ENCODE measurements at regions not wholly inside any gene's neighbourhood (a gene's known extent, or its start where the extent isn't known, plus 50 kb on each side); places are given as distances from the start of the nearest gene placed in this dataset.

DNA sequence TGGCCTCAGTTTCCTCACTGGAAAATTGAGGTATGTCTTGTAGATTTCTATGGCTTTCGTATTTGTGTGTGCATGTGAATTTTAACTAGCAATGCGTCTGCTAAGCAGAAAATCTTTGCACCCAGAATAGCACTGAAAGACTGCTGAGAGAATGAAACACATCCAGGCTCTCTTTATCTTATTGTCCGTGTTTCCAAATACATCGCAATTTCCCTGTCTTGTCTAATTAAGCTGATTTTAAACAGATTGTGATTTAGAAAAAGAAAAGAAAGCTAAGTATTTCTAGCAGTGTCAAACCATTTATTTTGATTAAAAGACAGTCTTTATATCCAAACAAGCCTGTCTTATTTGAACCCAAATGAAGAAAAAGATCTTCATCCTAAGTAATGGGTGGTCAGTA, 168.6 kb downstream of the PMP22 start:
- no peaks in the 10 kb centered on the region for H3K36me3 ChIP-seq (ENCODE audit: control insufficient read depth, insufficient read depth, low read length)
- H3K4me3 ChIP-seq (ENCODE audit: low read depth, low read length): no peak overlapping the region
- no peak for TF ChIP-seq CTCF (IDR thresholded peaks at IDR 0.05; ENCODE audit: insufficient read depth, low read length, severe bottlenecking)
- FAIRE-seq (no peak), DNase-seq (ENCODE audit: low read depth) (no peak)
- H3K27me3 ChIP-seq (ENCODE audit: control insufficient read depth, insufficient read depth, low read length): peaks cover 2% of the 10 kb centered on the region

- no peak for DNase-seq (ENCODE audit: low read depth)
- TF ChIP-seq CTCF (IDR thresholded peaks at IDR 0.05; ENCODE audit: insufficient read depth, low read length, severe bottlenecking): no peak
- FAIRE-seq: no peak
- Histone ChIP-seq H3K4me3 (ENCODE audit: low read depth, low read length) (no peak overlapping the region), H3K36me3 (ENCODE audit: control insufficient read depth, insufficient read depth, low read length) (no peaks in the 10 kb centered on the region), H3K27me3 (ENCODE audit: control insufficient read depth, insufficient read depth, low read length) (peaks cover 2% of the 10 kb centered on the region)
Measured at GRCh38 chr17:15095935-15096334, 169.2 kb downstream of the PMP22 start.

DNA sequence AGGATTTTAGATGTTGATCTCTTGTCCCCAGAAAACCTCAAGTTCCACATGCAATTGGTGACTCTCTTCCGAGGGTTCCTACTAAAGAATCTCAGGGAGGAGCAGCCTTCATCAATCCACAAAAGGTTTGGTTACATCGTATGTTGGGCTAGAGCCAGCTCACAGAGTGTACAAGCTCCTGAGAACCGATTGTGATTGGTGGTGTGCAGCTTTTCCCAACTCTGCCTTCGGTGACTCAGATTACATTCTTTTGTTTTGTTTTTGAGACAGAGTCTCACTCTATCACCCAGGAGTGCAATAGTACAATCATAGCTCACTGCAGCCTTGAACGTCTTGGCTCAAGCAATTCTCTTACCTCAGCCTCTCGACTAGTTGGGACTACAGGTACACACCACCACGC, 172.4 kb downstream of the PMP22 start:
- no peak for TF ChIP-seq CTCF (IDR thresholded peaks at IDR 0.05; ENCODE audit: insufficient read depth, low read length, severe bottlenecking)
- FAIRE-seq: no peak
- Histone ChIP-seq H3K36me3 (ENCODE audit: control insufficient read depth, insufficient read depth, low read length) (no peaks in the 10 kb centered on the region), H3K27me3 (ENCODE audit: control insufficient read depth, insufficient read depth, low read length) (peaks cover 2% of the 10 kb centered on the region), H3K4me3 (ENCODE audit: low read depth, low read length) (no peak overlapping the region)
- peak; percentile 64 for DNase-seq (ENCODE audit: low read depth)

DNA sequence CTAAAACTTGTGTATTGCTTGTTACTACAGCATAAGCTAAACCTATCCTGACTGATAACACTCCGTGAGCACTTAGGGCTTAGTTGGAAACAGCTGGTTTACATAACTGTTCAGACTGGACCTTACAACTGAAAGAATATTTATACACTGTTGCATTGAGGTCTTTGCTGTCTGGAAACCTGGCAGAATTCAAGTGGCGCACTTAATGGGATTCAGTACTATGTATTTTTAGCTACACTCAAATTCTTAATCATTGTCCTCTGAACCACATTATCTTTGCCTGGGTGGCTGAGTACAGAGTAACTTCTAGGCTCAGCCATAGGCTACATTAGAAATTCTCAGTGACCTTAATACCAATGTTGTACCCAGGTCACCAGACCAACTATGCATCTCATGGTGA, 172.9 kb downstream of the PMP22 start:
- H3K4me3 ChIP-seq (ENCODE audit: low read depth, low read length): no peak overlapping the region
- no peaks in the 10 kb centered on the region for H3K36me3 ChIP-seq (ENCODE audit: control insufficient read depth, insufficient read depth, low read length)
- DNase-seq (ENCODE audit: low read depth) (no peak), FAIRE-seq (no peak)
- peaks cover 2% of the 10 kb centered on the region for H3K27me3 ChIP-seq (ENCODE audit: control insufficient read depth, insufficient read depth, low read length)
- no peak for TF ChIP-seq CTCF (IDR thresholded peaks at IDR 0.05; ENCODE audit: insufficient read depth, low read length, severe bottlenecking)

GRCh38 chr17:15091825-15092224, 173.3 kb downstream of the PMP22 start:
- DNase-seq (ENCODE audit: low read depth): peak; percentile 31
- Histone ChIP-seq H3K36me3 (ENCODE audit: control insufficient read depth, insufficient read depth, low read length) (no peaks in the 10 kb centered on the region), H3K4me3 (ENCODE audit: low read depth, low read length) (no peak overlapping the region), H3K27me3 (ENCODE audit: control insufficient read depth, insufficient read depth, low read length) (peaks cover under 1% of the 10 kb centered on the region)
- peak; percentile 41 for TF ChIP-seq CTCF (IDR thresholded peaks at IDR 0.05; ENCODE audit: insufficient read depth, low read length, severe bottlenecking)
- no peak for FAIRE-seq

DNA sequence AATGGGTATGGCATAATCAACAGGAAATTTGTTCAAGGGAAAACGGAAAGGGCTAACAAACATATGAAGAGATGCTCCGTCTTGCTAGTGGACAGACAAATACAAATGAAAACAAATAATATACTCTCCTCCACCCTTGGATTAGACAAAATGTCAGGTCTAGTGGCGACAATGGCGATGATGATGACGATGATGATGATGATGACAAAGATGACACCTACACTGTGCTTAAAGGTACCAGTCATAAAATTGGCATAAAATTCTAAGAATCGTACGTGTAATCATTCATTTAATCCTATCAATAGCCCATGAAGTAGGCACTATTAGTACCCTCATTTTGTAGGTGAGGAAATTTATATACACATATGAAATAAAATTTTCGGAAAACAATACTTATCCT, 174.6 kb downstream of the PMP22 start:
- FAIRE-seq: no peak
- Histone ChIP-seq H3K4me3 (ENCODE audit: low read depth, low read length) (no peak overlapping the region), H3K27me3 (ENCODE audit: control insufficient read depth, insufficient read depth, low read length) (no peaks in the 10 kb centered on the region), H3K36me3 (ENCODE audit: control insufficient read depth, insufficient read depth, low read length) (no peaks in the 10 kb centered on the region)
- DNase-seq (ENCODE audit: low read depth): no peak
- TF ChIP-seq CTCF (IDR thresholded peaks at IDR 0.05; ENCODE audit: insufficient read depth, low read length, severe bottlenecking): no peak

All from bronchial epithelial cell (primary cell).